ENCODE measurements at regions not wholly inside any gene's neighbourhood (a gene's known extent, or its start where the extent isn't known, plus 50 kb on each side); places are given as distances from the start of the nearest gene placed in this dataset.

DNA sequence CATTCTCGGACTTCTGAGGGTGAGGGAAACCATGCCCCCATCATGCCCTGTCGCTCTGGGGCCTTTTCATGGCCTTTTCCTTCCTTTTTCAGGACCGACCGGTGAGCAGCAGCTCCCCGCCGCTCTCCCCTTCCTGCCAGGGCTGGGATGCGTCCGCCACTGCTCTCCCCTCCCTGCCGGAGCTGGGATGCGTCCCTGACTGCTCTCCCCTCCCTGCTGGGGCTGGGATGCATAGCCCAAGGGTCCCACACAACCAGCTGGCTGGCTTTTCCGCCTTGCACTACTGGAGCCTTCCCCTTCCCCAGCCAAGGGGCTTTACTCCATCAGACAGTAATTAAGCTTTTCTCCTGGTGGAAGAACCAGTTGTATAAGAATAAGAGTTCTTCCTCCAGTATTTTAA lies 129.7 kb upstream of the COBL start:
- Histone ChIP-seq H3K4ac (replicated peaks; ENCODE audit: insufficient read length, low read depth, low read length) (no peak overlapping the region), H2AFZ (ENCODE audit: low read length) (peak overlapping the region; percentile 79), H4K91ac (replicated peaks; ENCODE audit: insufficient read length, low read length) (no peak overlapping the region), H3K79me1 (ENCODE audit: low read depth, low read length) (no peaks in the 10 kb centered on the region), H3K4me1 (replicated peaks in 1 of 4; ENCODE audit: control insufficient read depth in 3 of 4, insufficient read depth in 4 of 4, low read length in 3 of 4) (peaks cover 0 to 10% (median 1%) of the 10 kb centered on the region in 4 experiments; a peak in 4 of 7 replicates), H3K9me3 (ENCODE audit: insufficient read depth in 2 of 2, low read depth in 1 of 2, low read length in 1 of 2) (peaks cover 10 to 12% of the 10 kb centered on the region in 2 experiments; a peak in 3 of 4 replicates), H3K27ac (ENCODE audit: low read depth, low read length) (no peak overlapping the region), H3K14ac (ENCODE audit: insufficient read length) (no peak overlapping the region), H2BK20ac (ENCODE audit: low read length) (no peak overlapping the region), H3K4me3 (ENCODE audit: extremely low read depth in 1 of 4, insufficient read depth in 2 of 4, low read depth in 3 of 4, low read length in 4 of 4) (no peak overlapping the region), H3K9ac (replicated peaks in 1 of 4; ENCODE audit: extremely low read depth in 1 of 4, low read depth in 3 of 4, low read length in 3 of 4) (no peak overlapping the region), H2BK15ac (ENCODE audit: low read length) (peak overlapping the region; percentile 81; the same call in 1 of the 2 replicates), H3K36me3 (ENCODE audit: control insufficient read depth in 2 of 4, insufficient read depth in 4 of 4, low read length in 3 of 4) (no peaks in the 10 kb centered on the region; a peak in 1 of 8 replicates), H3K4me2 (ENCODE audit: insufficient read depth in 1 of 2, low read depth in 2 of 2, low read length in 2 of 2) (peak overlapping the region in 1 of 2 experiments; percentile 32; a peak in 2 of 4 replicates), H3K79me2 (ENCODE audit: control insufficient read depth in 1 of 2, insufficient read depth in 2 of 2, low read length in 2 of 2) (no peaks in the 10 kb centered on the region), H3K18ac (ENCODE audit: extremely low read depth, low read length) (peak overlapping the region; percentile 48; the same call in 1 of the 2 replicates), H3K23me2 (ENCODE audit: low read depth, low read length) (0 out of 2 replicates have a peak, but pooled peaks cover 2% of the 10 kb centered on the region), H4K5ac (ENCODE audit: insufficient read length, low read depth, low read length) (no peak overlapping the region), H4K8ac (ENCODE audit: extremely low read depth, insufficient read depth, low read length) (no peak overlapping the region), H2BK120ac (replicated peaks; ENCODE audit: low read depth, low read length) (peak overlapping the region; percentile 50), H3K23ac (ENCODE audit: insufficient read length) (no peak overlapping the region), H2BK5ac (ENCODE audit: low read depth, low read length) (peak overlapping the region; percentile 55; the same call in 1 of the 2 replicates), H2AK5ac (ENCODE audit: low read depth, low read length) (no peak overlapping the region), H4K20me1 (replicated peaks in 1 of 2; ENCODE audit: control insufficient read depth in 1 of 2, insufficient read depth in 2 of 2, low read length in 2 of 2) (no peaks in the 10 kb centered on the region), H3K56ac (replicated peaks; ENCODE audit: insufficient read length, low read depth, low read length) (no peak overlapping the region), H2BK12ac (ENCODE audit: low read depth, low read length) (0 out of 2 replicates have a peak overlapping the region, but pooled peaks have one; percentile 53), H3K27me3 (replicated peaks in 1 of 4; ENCODE audit: control insufficient read depth in 3 of 4, extremely low read depth in 1 of 4, insufficient read depth in 3 of 4, low read length in 3 of 4) (peaks cover 0 to 4% (median 2%) of the 10 kb centered on the region in 4 experiments; a peak in 3 of 7 replicates)
- 69% methylated on average over 11 of the region's 11 CpGs; no CpG with 5 or more reads in 1 of the 2 experiments for WGBS, 2 experiments (ENCODE audit: extremely low coverage in 1 of 2, insufficient coverage in 1 of 2, insufficient read length in 1 of 2, insufficient replicate concordance in 2 of 2, low coverage in 1 of 2, low lambda C conversion rate in 2 of 2, missing lambda C conversion rate in 1 of 2)
- TF ChIP-seq EP300 (IDR thresholded peaks at IDR 0.05; ENCODE audit: borderline replicate concordance in 1 of 2, low read depth in 2 of 2, low read length in 2 of 2) (no peak), TBP (IDR thresholded peaks at IDR 0.05; ENCODE audit: low read depth, low read length) (peak; percentile 35; the same call in 1 of the 2 replicates)
- ChIA-PET CTCF (ENCODE audit: partially characterized antibody) (interaction anchor here (0.7 to 5.3 kb wide), 7 partner anchors 7 to 617 kb away, joined by 3 to 41 read pairs (median 4); no protein-coding TSS in a partner anchor), POLR2A (ENCODE audit: partially characterized antibody) (interaction anchor here (1.0 kb wide), 1 partner anchor 9 kb away, joined by 4 read pairs; no protein-coding TSS in a partner anchor)
- DNase-seq (ENCODE audit: low read depth in 1 of 2, low spot score in 2 of 2) (no peak), FAIRE-seq (no peak)

Data from H1 (cell line).